ENCODE measurements at regions not wholly inside any gene's neighbourhood (a gene's known extent, or its start where the extent isn't known, plus 50 kb on each side); places are given as distances from the start of the nearest gene placed in this dataset.

DNA sequence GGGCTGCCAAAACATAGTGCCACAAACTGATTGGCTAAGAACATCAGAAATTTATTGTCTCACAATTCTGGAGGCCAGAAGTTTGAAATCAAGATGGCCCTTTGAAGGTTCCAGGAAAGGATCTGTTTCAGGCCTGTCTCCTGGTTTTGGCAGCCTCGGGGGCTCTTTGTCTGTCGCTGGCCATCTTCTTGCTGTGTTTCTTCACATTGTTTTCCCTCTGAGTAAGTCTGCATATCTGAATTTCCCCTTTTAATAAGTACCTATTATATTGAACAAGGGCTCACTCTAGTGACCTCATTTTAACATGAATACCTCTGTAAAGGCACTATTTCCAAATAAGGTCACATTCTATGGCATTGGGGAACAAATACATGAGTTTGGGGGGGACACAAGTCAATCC is 467.1 kb upstream of the MGAT4C start:
- no peak for TF ChIP-seq SP3 (tag by site-specific recombination; IDR thresholded peaks at IDR 0.05)
- no peak for TF ChIP-seq ZNF138 (tag by site-specific recombination; IDR thresholded peaks at IDR 0.05; ENCODE audit: borderline replicate concordance)
- TF ChIP-seq CTCF (tag by site-specific recombination; IDR thresholded peaks at IDR 0.05): no peak
- TF ChIP-seq, protein P1, sequence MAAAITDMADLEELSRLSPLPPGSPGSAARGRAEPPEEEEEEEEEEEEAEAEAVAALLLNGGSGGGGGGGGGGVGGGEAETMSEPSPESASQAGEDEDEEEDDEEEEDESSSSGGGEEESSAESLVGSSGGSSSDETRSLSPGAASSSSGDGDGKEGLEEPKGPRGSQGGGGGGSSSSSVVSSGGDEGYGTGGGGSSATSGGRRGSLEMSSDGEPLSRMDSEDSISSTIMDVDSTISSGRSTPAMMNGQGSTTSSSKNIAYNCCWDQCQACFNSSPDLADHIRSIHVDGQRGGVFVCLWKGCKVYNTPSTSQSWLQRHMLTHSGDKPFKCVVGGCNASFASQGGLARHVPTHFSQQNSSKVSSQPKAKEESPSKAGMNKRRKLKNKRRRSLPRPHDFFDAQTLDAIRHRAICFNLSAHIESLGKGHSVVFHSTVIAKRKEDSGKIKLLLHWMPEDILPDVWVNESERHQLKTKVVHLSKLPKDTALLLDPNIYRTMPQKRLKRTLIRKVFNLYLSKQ (tag by site-specific recombination; IDR thresholded peaks at IDR 0.05; ENCODE audit: borderline replicate concordance): no peak
- TF ChIP-seq ZNF530 (tag by site-specific recombination; IDR thresholded peaks at IDR 0.05; ENCODE audit: low read depth): no peak
- TF ChIP-seq, protein P2, sequence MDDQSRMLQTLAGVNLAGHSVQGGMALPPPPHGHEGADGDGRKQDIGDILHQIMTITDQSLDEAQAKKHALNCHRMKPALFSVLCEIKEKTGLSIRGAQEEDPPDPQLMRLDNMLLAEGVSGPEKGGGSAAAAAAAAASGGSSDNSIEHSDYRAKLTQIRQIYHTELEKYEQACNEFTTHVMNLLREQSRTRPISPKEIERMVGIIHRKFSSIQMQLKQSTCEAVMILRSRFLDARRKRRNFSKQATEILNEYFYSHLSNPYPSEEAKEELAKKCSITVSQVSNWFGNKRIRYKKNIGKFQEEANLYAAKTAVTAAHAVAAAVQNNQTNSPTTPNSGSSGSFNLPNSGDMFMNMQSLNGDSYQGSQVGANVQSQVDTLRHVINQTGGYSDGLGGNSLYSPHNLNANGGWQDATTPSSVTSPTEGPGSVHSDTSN (CRISPR knock-in tag; IDR thresholded peaks at IDR 0.05): no peak
- TF ChIP-seq, protein P3, sequence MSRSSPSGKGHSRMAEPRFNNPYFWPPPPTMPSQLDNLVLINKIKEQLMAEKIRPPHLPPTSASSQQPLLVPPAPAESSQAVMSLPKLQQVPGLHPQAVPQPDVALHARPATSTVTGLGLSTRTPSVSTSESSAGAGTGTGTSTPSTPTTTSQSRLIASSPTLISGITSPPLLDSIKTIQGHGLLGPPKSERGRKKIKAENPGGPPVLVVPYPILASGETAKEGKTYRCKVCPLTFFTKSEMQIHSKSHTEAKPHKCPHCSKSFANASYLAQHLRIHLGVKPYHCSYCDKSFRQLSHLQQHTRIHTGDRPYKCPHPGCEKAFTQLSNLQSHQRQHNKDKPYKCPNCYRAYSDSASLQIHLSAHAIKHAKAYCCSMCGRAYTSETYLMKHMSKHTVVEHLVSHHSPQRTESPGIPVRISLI (tag by site-specific recombination; IDR thresholded peaks at IDR 0.05): no peak
- no peak for TF ChIP-seq ZNF239 (tag by site-specific recombination; IDR thresholded peaks at IDR 0.05)
- TF ChIP-seq, protein P4, sequence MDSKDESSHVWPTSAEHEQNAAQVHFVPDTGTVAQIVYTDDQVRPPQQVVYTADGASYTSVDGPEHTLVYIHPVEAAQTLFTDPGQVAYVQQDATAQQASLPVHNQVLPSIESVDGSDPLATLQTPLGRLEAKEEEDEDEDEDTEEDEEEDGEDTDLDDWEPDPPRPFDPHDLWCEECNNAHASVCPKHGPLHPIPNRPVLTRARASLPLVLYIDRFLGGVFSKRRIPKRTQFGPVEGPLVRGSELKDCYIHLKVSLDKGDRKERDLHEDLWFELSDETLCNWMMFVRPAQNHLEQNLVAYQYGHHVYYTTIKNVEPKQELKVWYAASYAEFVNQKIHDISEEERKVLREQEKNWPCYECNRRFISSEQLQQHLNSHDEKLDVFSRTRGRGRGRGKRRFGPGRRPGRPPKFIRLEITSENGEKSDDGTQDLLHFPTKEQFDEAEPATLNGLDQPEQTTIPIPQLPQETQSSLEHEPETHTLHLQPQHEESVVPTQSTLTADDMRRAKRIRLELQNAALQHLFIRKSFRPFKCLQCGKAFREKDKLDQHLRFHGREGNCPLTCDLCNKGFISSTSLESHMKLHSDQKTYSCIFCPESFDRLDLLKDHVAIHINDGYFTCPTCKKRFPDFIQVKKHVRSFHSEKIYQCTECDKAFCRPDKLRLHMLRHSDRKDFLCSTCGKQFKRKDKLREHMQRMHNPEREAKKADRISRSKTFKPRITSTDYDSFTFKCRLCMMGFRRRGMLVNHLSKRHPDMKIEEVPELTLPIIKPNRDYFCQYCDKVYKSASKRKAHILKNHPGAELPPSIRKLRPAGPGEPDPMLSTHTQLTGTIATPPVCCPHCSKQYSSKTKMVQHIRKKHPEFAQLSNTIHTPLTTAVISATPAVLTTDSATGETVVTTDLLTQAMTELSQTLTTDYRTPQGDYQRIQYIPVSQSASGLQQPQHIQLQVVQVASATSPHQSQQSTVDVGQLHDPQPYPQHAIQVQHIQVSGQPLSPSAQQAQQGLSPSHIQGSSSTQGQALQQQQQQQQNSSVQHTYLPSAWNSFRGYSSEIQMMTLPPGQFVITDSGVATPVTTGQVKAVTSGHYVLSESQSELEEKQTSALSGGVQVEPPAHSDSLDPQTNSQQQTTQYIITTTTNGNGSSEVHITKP (tag by site-specific recombination; IDR thresholded peaks at IDR 0.05): no peak
- no peak for TF ChIP-seq KLF1 (tag by site-specific recombination; IDR thresholded peaks at IDR 0.05)
- TF ChIP-seq ZNF112 (tag by site-specific recombination; IDR thresholded peaks at IDR 0.05): no peak
- no peak for TF ChIP-seq ZNF140 (tag by site-specific recombination; IDR thresholded peaks at IDR 0.05)
- no peak for TF ChIP-seq KLF16 (tag by site-specific recombination; IDR thresholded peaks at IDR 0.05)
